ENCODE measurements at regions not wholly inside any gene's neighbourhood (a gene's known extent, or its start where the extent isn't known, plus 50 kb on each side); places are given as distances from the start of the nearest gene placed in this dataset.
"Not testable (repeated sequence)": the region's sequence is repeated elsewhere in the genome, so short reads cannot be mapped to it uniquely, and the experiment has no call there.

GRCh38 chr7:6882321-6882721 is 56.2 kb upstream of the CCZ1B start:
- not testable (repeated sequence) for DNase-seq

- not testable (repeated sequence) for DNase-seq
Observed at GRCh38 chr7:6883756-6884155, 57.7 kb upstream of the CCZ1B start.

- no peak for DNase-seq
Observed at GRCh38 chr7:6886198-6886597, 60.1 kb upstream of the CCZ1B start.

- DNase-seq, result not testable (repeated sequence)
Observed at GRCh38 chr7:6888267-6889045, 62.4 kb upstream of the CCZ1B start.

GRCh38 chr7:6889252-6889812 is 63.3 kb upstream of the CCZ1B start:
- DNase-seq, result no peak

- DNase-seq, result not testable (repeated sequence)
Observed at GRCh38 chr7:6902097-6902518, 76.0 kb upstream of the CCZ1B start.

GRCh38 chr7:6903289-6903688 is 77.2 kb upstream of the CCZ1B start:
- DNase-seq, result not testable (repeated sequence)

- not testable (repeated sequence) for DNase-seq
Observed at GRCh38 chr7:6903792-6904191, 77.7 kb upstream of the CCZ1B start.

- no peak for DNase-seq
Observed at GRCh38 chr7:6917258-6917657, 91.2 kb upstream of the CCZ1B start.

- DNase-seq, result not testable (repeated sequence)
Observed at GRCh38 chr7:6919169-6919568, 93.1 kb upstream of the CCZ1B start.

GRCh38 chr7:6924523-6924922 is 98.4 kb upstream of the CCZ1B start:
- not testable (repeated sequence) for DNase-seq

- not testable (repeated sequence) for DNase-seq
Observed at GRCh38 chr7:6926193-6927174, 100.4 kb upstream of the CCZ1B start.

- not testable (repeated sequence) for DNase-seq
Observed at GRCh38 chr7:6927643-6928042, 101.6 kb upstream of the CCZ1B start.

GRCh38 chr7:6929588-6929987 is 103.5 kb upstream of the CCZ1B start:
- not testable (repeated sequence) for DNase-seq

- not testable (repeated sequence) for DNase-seq
Observed at GRCh38 chr7:6930081-6930635, 104.1 kb upstream of the CCZ1B start.

GRCh38 chr7:6930787-6931186 is 104.7 kb upstream of the CCZ1B start:
- not testable (repeated sequence) for DNase-seq

- DNase-seq, result not testable (repeated sequence)
Observed at GRCh38 chr7:6931456-6931855, 105.4 kb upstream of the CCZ1B start.

- DNase-seq, result not testable (repeated sequence)
Observed at GRCh38 chr7:6933954-6934632, 108.0 kb upstream of the CCZ1B start.

GRCh38 chr7:6934981-6935380 is 108.9 kb upstream of the CCZ1B start:
- no peak for DNase-seq

GRCh38 chr7:6936626-6937025 is 110.6 kb upstream of the CCZ1B start:
- not testable (repeated sequence) for DNase-seq

GRCh38 chr7:6937746-6938145 is 111.7 kb upstream of the CCZ1B start:
- not testable (repeated sequence) for DNase-seq

GRCh38 chr7:6938284-6938683 is 112.2 kb upstream of the CCZ1B start:
- DNase-seq, result peak; percentile 10

All from RPMI8226 (cell line).